OCI-LY1 (cell line): ENCODE measurements at regions not wholly inside any gene's neighbourhood (a gene's known extent, or its start where the extent isn't known, plus 50 kb on each side); places are given as distances from the start of the nearest gene placed in this dataset.

Experiments used
- H2AFZ ChIP-seq: fragments of 200-600 bp; sonication (generic), shearing (Covaris generic); 2 replicates; pipeline ENCODE4 v1.6.0; 2014; ENCODE audit warnings: antibody characterized with exemption, mild to moderate bottlenecking, low read length
- H3F3A ChIP-seq: fragments of 200-600 bp; sonication (generic), shearing (Covaris generic); 2 replicates; pipeline ENCODE4 v1.6.0; 2014; ENCODE audit warnings: mild to moderate bottlenecking, antibody characterized with exemption, low read length, moderate library complexity; ENCODE audit not compliant: insufficient read depth
- H3K27ac ChIP-seq: fragments of 200-600 bp; sonication (generic); 2 replicates; pipeline ENCODE4 v1.5.1; 2014; ENCODE audit warnings: low read length, mixed run types, mild to moderate bottlenecking, low read depth; ENCODE audit not compliant: poor library complexity, severe bottlenecking
- H3K27me3 ChIP-seq: fragments of 200-600 bp; sonication (generic); 2 replicates; pipeline ENCODE4 v1.6.0; 2014; ENCODE audit warnings: antibody characterized with exemption, mild to moderate bottlenecking, low read length, moderate library complexity; ENCODE audit not compliant: insufficient read depth
- H3K36me3 ChIP-seq: fragments of 200-600 bp; sonication (generic); 2 replicates; pipeline ENCODE4 v1.6.1; 2014; ENCODE audit warnings: mild to moderate bottlenecking, antibody characterized with exemption, low read length, moderate library complexity, mixed read lengths; ENCODE audit not compliant: insufficient read depth
- H3K4me1 ChIP-seq: fragments of 200-600 bp; sonication (generic); 2 replicates; pipeline ENCODE4 v1.5.1; 2014; ENCODE audit warnings: mild to moderate bottlenecking, low read length, moderate library complexity; ENCODE audit not compliant: insufficient read depth, severe bottlenecking
- H3K4me2 ChIP-seq: fragments of 200-600 bp; sonication (generic), shearing (Covaris generic); 2 replicates; pipeline ENCODE4 v1.6.1; 2014; ENCODE audit warnings: low read length
- H3K4me3 ChIP-seq: fragments of 200-600 bp; sonication (generic); 2 replicates; pipeline ENCODE4 v1.5.1; 2014; ENCODE audit warnings: low read length, low read depth, mild to moderate bottlenecking, mixed read lengths; ENCODE audit not compliant: poor library complexity, severe bottlenecking
- H3K79me2 ChIP-seq: fragments of 200-600 bp; shearing (Covaris generic); 2 replicates; pipeline ENCODE4 v1.6.1; 2016; ENCODE audit warnings: mixed run types, low read length, mixed read lengths; ENCODE audit not compliant: insufficient read depth
- H3K9ac ChIP-seq: fragments of 200-600 bp; sonication (generic), shearing (Covaris generic); 2 replicates; pipeline ENCODE4 v1.6.1; 2014; ENCODE audit warnings: mild to moderate bottlenecking, low read length, mixed read lengths
- H3K9me2 ChIP-seq: fragments of 200-600 bp; sonication (generic), shearing (Covaris generic); 2 replicates; pipeline ENCODE4 v1.6.1; 2014; ENCODE audit warnings: low read depth, mild to moderate bottlenecking, low read length, mixed read lengths
- H3K9me3 ChIP-seq: fragments of 200-600 bp; shearing (Covaris generic); 2 replicates; pipeline ENCODE4 v1.6.1; 2014; ENCODE audit warnings: low read length, mixed read lengths
- H4K20me1 ChIP-seq: fragments of 200-600 bp; sonication (generic), shearing (Covaris generic); 2 replicates; pipeline ENCODE4 v1.6.0; 2016; ENCODE audit warnings: mild to moderate bottlenecking, low read length; ENCODE audit not compliant: insufficient read depth
- EZH2 ChIP-seq: fragments of 200-600 bp; sonication (generic), shearing (Covaris generic); IDR thresholded peaks from 2 replicates; pipeline ENCODE4 v1.8.0; 2017; ENCODE audit warnings: borderline replicate concordance, mixed run types, mild to moderate bottlenecking, antibody characterized with exemption, low read length, moderate library complexity, mixed read lengths
- TF ChIP-seq, protein P1 (sequence below): fragments of 200-600 bp; sonication (generic), shearing (Covaris generic); IDR thresholded peaks from 2 replicates; pipeline ENCODE4 v1.5.1; 2017; ENCODE audit warnings: mild to moderate bottlenecking, antibody characterized with exemption, low read length, moderate library complexity, mixed read lengths

GRCh38 chr12:60123557-60123956, 527.7 kb downstream of the SLC16A7 start:
- H3K4me1 ChIP-seq: no peaks in the 10 kb centered on the region
- H3K9ac ChIP-seq: no peak overlapping the region
- H4K20me1 ChIP-seq: no peaks in the 10 kb centered on the region
- no peaks in the 10 kb centered on the region for H3K9me3 ChIP-seq
- no peak overlapping the region for H3K27ac ChIP-seq
- H3K27me3 ChIP-seq: no peaks in the 10 kb centered on the region
- no peak overlapping the region for H3K4me3 ChIP-seq
- TF ChIP-seq EZH2: no peak
- TF ChIP-seq, protein P1, sequence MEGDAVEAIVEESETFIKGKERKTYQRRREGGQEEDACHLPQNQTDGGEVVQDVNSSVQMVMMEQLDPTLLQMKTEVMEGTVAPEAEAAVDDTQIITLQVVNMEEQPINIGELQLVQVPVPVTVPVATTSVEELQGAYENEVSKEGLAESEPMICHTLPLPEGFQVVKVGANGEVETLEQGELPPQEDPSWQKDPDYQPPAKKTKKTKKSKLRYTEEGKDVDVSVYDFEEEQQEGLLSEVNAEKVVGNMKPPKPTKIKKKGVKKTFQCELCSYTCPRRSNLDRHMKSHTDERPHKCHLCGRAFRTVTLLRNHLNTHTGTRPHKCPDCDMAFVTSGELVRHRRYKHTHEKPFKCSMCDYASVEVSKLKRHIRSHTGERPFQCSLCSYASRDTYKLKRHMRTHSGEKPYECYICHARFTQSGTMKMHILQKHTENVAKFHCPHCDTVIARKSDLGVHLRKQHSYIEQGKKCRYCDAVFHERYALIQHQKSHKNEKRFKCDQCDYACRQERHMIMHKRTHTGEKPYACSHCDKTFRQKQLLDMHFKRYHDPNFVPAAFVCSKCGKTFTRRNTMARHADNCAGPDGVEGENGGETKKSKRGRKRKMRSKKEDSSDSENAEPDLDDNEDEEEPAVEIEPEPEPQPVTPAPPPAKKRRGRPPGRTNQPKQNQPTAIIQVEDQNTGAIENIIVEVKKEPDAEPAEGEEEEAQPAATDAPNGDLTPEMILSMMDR: no peak
- no peak overlapping the region for H3K4me2 ChIP-seq
- no peaks in the 10 kb centered on the region for H3K36me3 ChIP-seq
- no peaks in the 10 kb centered on the region for H3K79me2 ChIP-seq
- no peaks in the 10 kb centered on the region for H3F3A ChIP-seq
- no peaks in the 10 kb centered on the region for H3K9me2 ChIP-seq
- no peak overlapping the region for H2AFZ ChIP-seq

GRCh38 chr12:60137513-60137912, 541.7 kb downstream of the SLC16A7 start:
- no peak overlapping the region for H2AFZ ChIP-seq
- no peaks in the 10 kb centered on the region for H3K9me2 ChIP-seq
- H3K27me3 ChIP-seq: no peaks in the 10 kb centered on the region
- no peaks in the 10 kb centered on the region for H3K36me3 ChIP-seq
- no peaks in the 10 kb centered on the region for H4K20me1 ChIP-seq
- H3K9ac ChIP-seq: no peak overlapping the region
- H3K4me1 ChIP-seq: no peaks in the 10 kb centered on the region
- no peak for TF ChIP-seq EZH2
- TF ChIP-seq, protein P1: no peak
- no peaks in the 10 kb centered on the region for H3F3A ChIP-seq
- no peak overlapping the region for H3K4me2 ChIP-seq
- H3K27ac ChIP-seq: no peak overlapping the region
- H3K9me3 ChIP-seq: no peaks in the 10 kb centered on the region
- no peak overlapping the region for H3K4me3 ChIP-seq
- H3K79me2 ChIP-seq: no peaks in the 10 kb centered on the region

DNA sequence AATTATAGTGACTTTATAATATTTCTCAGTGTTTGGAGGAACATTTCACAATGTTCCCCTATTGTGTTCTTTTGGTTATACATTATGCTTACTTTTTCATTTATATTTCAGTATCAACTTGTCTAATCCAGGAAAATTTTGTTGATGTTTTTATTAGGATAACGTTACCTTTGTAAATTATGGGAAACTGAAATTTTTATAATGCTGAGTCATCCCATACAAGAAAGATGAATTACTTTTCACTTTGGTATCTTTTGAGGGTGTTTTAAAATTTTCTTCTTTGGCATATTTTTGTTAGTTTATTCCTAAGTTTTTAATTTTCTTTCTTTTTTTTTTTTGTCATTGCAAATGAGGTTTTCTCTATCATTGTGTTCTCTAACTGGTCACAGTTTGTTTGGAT, 542.7 kb downstream of the SLC16A7 start:
- Histone ChIP-seq H3K4me3 (no peak overlapping the region), H3K9ac (no peak overlapping the region), H3K4me1 (no peaks in the 10 kb centered on the region), H2AFZ (no peak overlapping the region), H3K27ac (no peak overlapping the region), H3K27me3 (no peaks in the 10 kb centered on the region), H3K79me2 (no peaks in the 10 kb centered on the region), H3F3A (no peaks in the 10 kb centered on the region), H3K36me3 (no peaks in the 10 kb centered on the region), H3K4me2 (no peak overlapping the region), H3K9me3 (no peaks in the 10 kb centered on the region), H4K20me1 (no peaks in the 10 kb centered on the region), H3K9me2 (no peaks in the 10 kb centered on the region)
- TF ChIP-seq, protein P1: no peak
- no peak for TF ChIP-seq EZH2
